ENCODE measurements at regions not wholly inside any gene's neighbourhood (a gene's known extent, or its start where the extent isn't known, plus 50 kb on each side); places are given as distances from the start of the nearest gene placed in this dataset.

DNA sequence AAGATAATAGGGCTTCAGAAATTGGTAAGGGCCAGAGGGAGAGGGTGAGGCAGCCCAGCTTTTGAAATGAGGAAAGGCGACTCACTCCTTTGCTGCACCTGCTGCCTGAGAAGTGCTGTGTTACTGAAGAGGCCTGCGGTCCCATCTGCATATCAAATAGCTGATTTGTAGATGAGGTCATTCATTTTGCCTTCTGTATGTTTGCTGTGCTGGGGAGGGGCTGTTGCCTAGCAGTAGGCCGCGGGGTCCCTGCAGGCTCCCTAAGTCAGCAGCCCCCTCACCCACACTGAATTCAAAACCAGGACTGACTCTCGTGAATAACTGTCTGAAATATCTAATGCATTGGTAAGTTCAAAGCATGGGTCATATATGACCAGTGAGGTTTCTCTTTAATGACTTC, 377.2 kb downstream of the SOX11 start:
- no peaks in the 10 kb centered on the region for H3K36me3 Mint-ChIP-seq (ENCODE audit: low read depth, unreplicated experiment)
- FAIRE-seq (no peak), DNase-seq (ENCODE audit: low read depth) (peak; percentile 41)
- H3K27me3 Mint-ChIP-seq (ENCODE audit: low read depth, unreplicated experiment), result no peaks in the 10 kb centered on the region
- no peaks in the 10 kb centered on the region for H3K27me3 ChIP-seq (ENCODE audit: insufficient read depth, low read length)
- H2AFZ ChIP-seq (ENCODE audit: low read depth, low read length), result no peak overlapping the region
- no peak overlapping the region for H3K27ac Mint-ChIP-seq (ENCODE audit: unreplicated experiment)
- H3K4me1 Mint-ChIP-seq (ENCODE audit: low read depth, unreplicated experiment), result peaks cover 6% of the 10 kb centered on the region
- no peak overlapping the region for H3K9ac ChIP-seq (ENCODE audit: low read length)
- no peaks in the 10 kb centered on the region for H3K9me3 ChIP-seq (ENCODE audit: insufficient read depth, low read depth, low read length)
- H3K36me3 ChIP-seq (ENCODE audit: insufficient read depth, low read length), result no peaks in the 10 kb centered on the region
- H3K79me2 ChIP-seq (ENCODE audit: insufficient read depth, low read length), result no peaks in the 10 kb centered on the region
- H3K4me3 ChIP-seq (ENCODE audit: insufficient read depth, low read depth, low read length), result no peak overlapping the region
- TF ChIP-seq, protein P1, sequence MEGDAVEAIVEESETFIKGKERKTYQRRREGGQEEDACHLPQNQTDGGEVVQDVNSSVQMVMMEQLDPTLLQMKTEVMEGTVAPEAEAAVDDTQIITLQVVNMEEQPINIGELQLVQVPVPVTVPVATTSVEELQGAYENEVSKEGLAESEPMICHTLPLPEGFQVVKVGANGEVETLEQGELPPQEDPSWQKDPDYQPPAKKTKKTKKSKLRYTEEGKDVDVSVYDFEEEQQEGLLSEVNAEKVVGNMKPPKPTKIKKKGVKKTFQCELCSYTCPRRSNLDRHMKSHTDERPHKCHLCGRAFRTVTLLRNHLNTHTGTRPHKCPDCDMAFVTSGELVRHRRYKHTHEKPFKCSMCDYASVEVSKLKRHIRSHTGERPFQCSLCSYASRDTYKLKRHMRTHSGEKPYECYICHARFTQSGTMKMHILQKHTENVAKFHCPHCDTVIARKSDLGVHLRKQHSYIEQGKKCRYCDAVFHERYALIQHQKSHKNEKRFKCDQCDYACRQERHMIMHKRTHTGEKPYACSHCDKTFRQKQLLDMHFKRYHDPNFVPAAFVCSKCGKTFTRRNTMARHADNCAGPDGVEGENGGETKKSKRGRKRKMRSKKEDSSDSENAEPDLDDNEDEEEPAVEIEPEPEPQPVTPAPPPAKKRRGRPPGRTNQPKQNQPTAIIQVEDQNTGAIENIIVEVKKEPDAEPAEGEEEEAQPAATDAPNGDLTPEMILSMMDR (IDR thresholded peaks at IDR 0.05; ENCODE audit: insufficient read depth, low read depth, low read length), result no peak
- no peak for TF ChIP-seq EZH2 (IDR thresholded peaks at IDR 0.05; ENCODE audit: insufficient read depth, low read length)
- no peaks in the 10 kb centered on the region for H3K9me3 Mint-ChIP-seq (ENCODE audit: unreplicated experiment)
- no peak overlapping the region for H3K4me2 ChIP-seq (ENCODE audit: low read length)
- no peak overlapping the region for H3K27ac ChIP-seq (ENCODE audit: low read depth, low read length)
- no peak overlapping the region for H3K4me3 Mint-ChIP-seq (ENCODE audit: unreplicated experiment)
- H4K20me1 ChIP-seq (ENCODE audit: insufficient read depth, low read length), result no peaks in the 10 kb centered on the region
- H3K4me1 ChIP-seq (ENCODE audit: insufficient read depth, low read length), result peaks cover 16% of the 10 kb centered on the region

DNA sequence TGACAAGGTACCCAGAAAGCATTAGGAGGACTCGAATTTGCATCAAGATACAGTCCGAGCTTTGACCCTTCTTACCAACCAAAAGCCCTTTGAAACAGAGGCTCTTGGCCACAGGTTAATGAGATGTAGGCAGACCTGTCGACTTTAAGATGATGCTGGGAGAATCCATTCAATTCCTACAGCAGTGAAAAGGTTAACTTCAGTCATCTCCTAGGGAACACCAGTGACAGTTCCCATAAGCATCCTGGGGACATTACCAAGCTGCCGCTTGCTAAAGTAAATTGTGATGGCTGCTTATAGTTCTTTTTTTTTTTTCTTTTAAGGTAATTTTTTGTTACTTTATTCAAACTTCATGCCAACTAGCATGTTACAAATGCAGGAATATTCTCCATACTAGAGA, 379.3 kb downstream of the SOX11 start:
- H3K27ac ChIP-seq (ENCODE audit: low read depth, low read length), result no peak overlapping the region
- H3K27me3 ChIP-seq (ENCODE audit: insufficient read depth, low read length), result no peaks in the 10 kb centered on the region
- H3K9ac ChIP-seq (ENCODE audit: low read length), result no peak overlapping the region
- TF ChIP-seq, protein P1 (IDR thresholded peaks at IDR 0.05; ENCODE audit: insufficient read depth, low read depth, low read length), result no peak
- TF ChIP-seq EZH2 (IDR thresholded peaks at IDR 0.05; ENCODE audit: insufficient read depth, low read length), result no peak
- Mint-ChIP-seq H3K9me3 (ENCODE audit: unreplicated experiment) (no peaks in the 10 kb centered on the region), H3K36me3 (ENCODE audit: low read depth, unreplicated experiment) (no peaks in the 10 kb centered on the region), H3K4me1 (ENCODE audit: low read depth, unreplicated experiment) (peaks cover 6% of the 10 kb centered on the region), H3K27ac (ENCODE audit: unreplicated experiment) (no peak overlapping the region), H3K4me3 (ENCODE audit: unreplicated experiment) (no peak overlapping the region), H3K27me3 (ENCODE audit: low read depth, unreplicated experiment) (no peaks in the 10 kb centered on the region)
- no peaks in the 10 kb centered on the region for H3K79me2 ChIP-seq (ENCODE audit: insufficient read depth, low read length)
- H3K4me1 ChIP-seq (ENCODE audit: insufficient read depth, low read length), result peaks cover 17% of the 10 kb centered on the region
- DNase-seq (ENCODE audit: low read depth) (no peak), FAIRE-seq (no peak)
- no peaks in the 10 kb centered on the region for H4K20me1 ChIP-seq (ENCODE audit: insufficient read depth, low read length)
- H3K4me3 ChIP-seq (ENCODE audit: insufficient read depth, low read depth, low read length), result no peak overlapping the region
- no peak overlapping the region for H2AFZ ChIP-seq (ENCODE audit: low read depth, low read length)
- no peaks in the 10 kb centered on the region for H3K9me3 ChIP-seq (ENCODE audit: insufficient read depth, low read depth, low read length)
- H3K36me3 ChIP-seq (ENCODE audit: insufficient read depth, low read length), result no peaks in the 10 kb centered on the region
- H3K4me2 ChIP-seq (ENCODE audit: low read length), result no peak overlapping the region

DNA sequence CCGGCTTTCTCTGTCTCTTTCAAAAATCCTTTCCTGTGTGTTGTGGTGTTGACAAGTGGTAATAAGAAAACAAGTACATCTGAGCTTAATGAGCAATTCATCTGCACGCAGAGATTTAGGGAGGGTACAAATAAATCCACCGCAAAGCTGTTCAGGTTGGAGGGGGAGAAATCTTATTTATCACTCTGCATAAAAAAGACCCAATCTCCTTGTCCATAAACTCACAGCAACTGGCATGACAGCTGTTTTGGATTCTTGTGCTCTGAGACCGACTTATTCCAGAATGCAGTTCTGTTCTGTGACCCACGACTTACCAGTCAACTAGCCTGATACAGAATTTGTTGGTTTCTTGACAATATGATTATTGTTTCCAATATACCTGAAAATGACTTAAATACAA, 380.1 kb downstream of the SOX11 start:
- Histone ChIP-seq H3K36me3 (ENCODE audit: insufficient read depth, low read length) (no peaks in the 10 kb centered on the region), H3K79me2 (ENCODE audit: insufficient read depth, low read length) (no peaks in the 10 kb centered on the region), H3K4me2 (ENCODE audit: low read length) (no peak overlapping the region), H3K4me3 (ENCODE audit: insufficient read depth, low read depth, low read length) (no peak overlapping the region), H3K9me3 (ENCODE audit: insufficient read depth, low read depth, low read length) (no peaks in the 10 kb centered on the region), H2AFZ (ENCODE audit: low read depth, low read length) (no peak overlapping the region), H3K27me3 (ENCODE audit: insufficient read depth, low read length) (no peaks in the 10 kb centered on the region), H3K9ac (ENCODE audit: low read length) (no peak overlapping the region), H3K4me1 (ENCODE audit: insufficient read depth, low read length) (peaks cover 17% of the 10 kb centered on the region), H4K20me1 (ENCODE audit: insufficient read depth, low read length) (no peaks in the 10 kb centered on the region), H3K27ac (ENCODE audit: low read depth, low read length) (no peak overlapping the region)
- Mint-ChIP-seq H3K36me3 (ENCODE audit: low read depth, unreplicated experiment) (no peaks in the 10 kb centered on the region), H3K9me3 (ENCODE audit: unreplicated experiment) (no peaks in the 10 kb centered on the region), H3K4me3 (ENCODE audit: unreplicated experiment) (no peak overlapping the region), H3K27me3 (ENCODE audit: low read depth, unreplicated experiment) (no peaks in the 10 kb centered on the region), H3K27ac (ENCODE audit: unreplicated experiment) (no peak overlapping the region), H3K4me1 (ENCODE audit: low read depth, unreplicated experiment) (peaks cover 6% of the 10 kb centered on the region)
- FAIRE-seq (no peak), DNase-seq (ENCODE audit: low read depth) (no peak)
- no peak for TF ChIP-seq EZH2 (IDR thresholded peaks at IDR 0.05; ENCODE audit: insufficient read depth, low read length)
- TF ChIP-seq, protein P1 (IDR thresholded peaks at IDR 0.05; ENCODE audit: insufficient read depth, low read depth, low read length), result no peak
